ENCODE measurements at regions not wholly inside any gene's neighbourhood (a gene's known extent, or its start where the extent isn't known, plus 50 kb on each side); places are given as distances from the start of the nearest gene placed in this dataset.

DNA sequence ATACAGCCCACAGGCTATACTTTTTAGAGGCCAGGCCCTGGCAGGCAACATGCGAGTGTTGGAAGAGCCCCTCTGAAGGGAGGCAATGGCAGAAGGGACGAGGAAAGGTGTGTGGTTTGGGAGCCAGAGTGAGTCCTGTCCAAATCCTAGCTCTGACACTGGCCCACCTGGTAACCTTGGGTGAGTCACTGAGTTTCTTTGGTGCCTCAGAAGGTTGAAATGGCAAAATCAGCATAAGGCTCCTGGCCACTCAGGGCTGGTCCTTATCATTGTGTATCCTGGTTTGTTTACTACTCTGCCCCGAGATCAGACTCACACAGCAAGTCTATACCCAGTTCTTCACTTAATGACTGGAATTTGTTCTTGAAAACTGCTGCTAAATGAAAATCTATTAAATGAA, 71.4 kb upstream of the TLE3 start:
- no peak overlapping the region for H3K4me3 Mint-ChIP-seq (ENCODE audit: low read depth)
- DNase-seq (ENCODE audit: low spot score, unreplicated experiment) = no peak
- peaks cover 51% of the 10 kb centered on the region for H3K27me3 Mint-ChIP-seq
- no peaks in the 10 kb centered on the region for H3K9me3 Mint-ChIP-seq (ENCODE audit: low read depth)
- H3K36me3 Mint-ChIP-seq (ENCODE audit: insufficient read depth) = no peaks in the 10 kb centered on the region
- TF ChIP-seq, protein P1, sequence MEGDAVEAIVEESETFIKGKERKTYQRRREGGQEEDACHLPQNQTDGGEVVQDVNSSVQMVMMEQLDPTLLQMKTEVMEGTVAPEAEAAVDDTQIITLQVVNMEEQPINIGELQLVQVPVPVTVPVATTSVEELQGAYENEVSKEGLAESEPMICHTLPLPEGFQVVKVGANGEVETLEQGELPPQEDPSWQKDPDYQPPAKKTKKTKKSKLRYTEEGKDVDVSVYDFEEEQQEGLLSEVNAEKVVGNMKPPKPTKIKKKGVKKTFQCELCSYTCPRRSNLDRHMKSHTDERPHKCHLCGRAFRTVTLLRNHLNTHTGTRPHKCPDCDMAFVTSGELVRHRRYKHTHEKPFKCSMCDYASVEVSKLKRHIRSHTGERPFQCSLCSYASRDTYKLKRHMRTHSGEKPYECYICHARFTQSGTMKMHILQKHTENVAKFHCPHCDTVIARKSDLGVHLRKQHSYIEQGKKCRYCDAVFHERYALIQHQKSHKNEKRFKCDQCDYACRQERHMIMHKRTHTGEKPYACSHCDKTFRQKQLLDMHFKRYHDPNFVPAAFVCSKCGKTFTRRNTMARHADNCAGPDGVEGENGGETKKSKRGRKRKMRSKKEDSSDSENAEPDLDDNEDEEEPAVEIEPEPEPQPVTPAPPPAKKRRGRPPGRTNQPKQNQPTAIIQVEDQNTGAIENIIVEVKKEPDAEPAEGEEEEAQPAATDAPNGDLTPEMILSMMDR (IDR thresholded peaks at IDR 0.05; ENCODE audit: unreplicated experiment) = no peak
- H3K4me1 Mint-ChIP-seq (ENCODE audit: low read depth) = peaks cover 40% of the 10 kb centered on the region
- H3K27ac Mint-ChIP-seq = no peak overlapping the region

DNA sequence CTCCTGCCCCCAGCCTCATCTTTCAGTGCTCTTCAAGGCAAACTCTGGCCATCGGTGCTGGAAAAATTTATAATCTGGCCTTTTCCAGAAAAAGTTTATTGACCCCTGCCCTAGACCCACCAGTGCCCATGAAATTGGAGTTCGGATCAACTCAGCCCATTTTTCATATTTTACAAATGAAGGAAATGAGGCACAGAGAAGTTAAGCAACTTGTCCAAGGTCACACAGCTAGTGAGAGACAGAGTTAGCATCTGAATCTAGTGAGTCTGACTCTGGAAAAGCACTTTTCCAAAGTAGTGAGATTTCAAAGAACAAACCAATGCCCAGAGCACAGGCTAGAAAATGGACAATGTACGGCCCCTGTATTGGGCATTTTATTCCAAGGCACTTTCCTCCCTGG, 69.4 kb upstream of the TLE3 start:
- Mint-ChIP-seq H3K9me3 (ENCODE audit: low read depth) (no peaks in the 10 kb centered on the region), H3K4me3 (ENCODE audit: low read depth) (no peak overlapping the region), H3K36me3 (ENCODE audit: insufficient read depth) (no peaks in the 10 kb centered on the region), H3K27me3 (peaks cover 39% of the 10 kb centered on the region), H3K27ac (no peak overlapping the region), H3K4me1 (ENCODE audit: low read depth) (peaks cover 41% of the 10 kb centered on the region)
- no peak for DNase-seq (ENCODE audit: low spot score, unreplicated experiment)
- TF ChIP-seq, protein P1 (IDR thresholded peaks at IDR 0.05; ENCODE audit: unreplicated experiment) = no peak

DNA sequence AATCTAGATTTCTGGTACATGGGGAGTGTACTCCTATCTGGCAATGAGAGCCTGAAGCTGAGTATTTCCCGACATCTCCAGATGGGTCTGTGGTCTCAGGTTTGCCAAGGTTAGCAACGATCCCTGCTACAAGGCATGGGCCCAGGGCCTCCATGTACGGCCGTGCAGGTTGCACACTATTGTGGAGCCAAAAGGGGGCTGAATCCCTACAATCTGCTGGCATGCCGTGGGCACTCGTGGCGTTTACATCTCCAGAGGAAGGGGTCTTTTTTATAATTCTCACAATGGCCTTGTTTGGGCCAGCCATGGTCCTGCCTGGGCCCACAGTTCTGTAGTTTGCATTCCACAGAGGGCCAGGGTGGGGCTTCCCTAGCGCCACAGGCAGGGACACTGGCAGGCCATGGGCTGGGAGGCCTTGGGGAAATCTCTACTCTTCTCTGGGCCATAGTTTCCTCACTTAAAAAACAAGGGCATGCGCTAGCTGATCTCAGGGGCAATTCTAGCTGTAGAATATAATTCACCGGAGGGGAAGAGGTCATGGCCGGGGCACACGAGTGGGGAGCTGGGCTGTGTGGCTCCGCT, 68.9 kb upstream of the TLE3 start:
- H3K27me3 Mint-ChIP-seq = peaks cover 40% of the 10 kb centered on the region
- no peak overlapping the region for H3K4me3 Mint-ChIP-seq (ENCODE audit: low read depth)
- peak overlapping the region; percentile 41 for H3K27ac Mint-ChIP-seq
- DNase-seq (ENCODE audit: low spot score, unreplicated experiment) = no peak
- H3K9me3 Mint-ChIP-seq (ENCODE audit: low read depth) = no peaks in the 10 kb centered on the region
- no peaks in the 10 kb centered on the region for H3K36me3 Mint-ChIP-seq (ENCODE audit: insufficient read depth)
- TF ChIP-seq, protein P1 (IDR thresholded peaks at IDR 0.05; ENCODE audit: unreplicated experiment) = no peak
- H3K4me1 Mint-ChIP-seq (ENCODE audit: low read depth) = peaks cover 40% of the 10 kb centered on the region

DNA sequence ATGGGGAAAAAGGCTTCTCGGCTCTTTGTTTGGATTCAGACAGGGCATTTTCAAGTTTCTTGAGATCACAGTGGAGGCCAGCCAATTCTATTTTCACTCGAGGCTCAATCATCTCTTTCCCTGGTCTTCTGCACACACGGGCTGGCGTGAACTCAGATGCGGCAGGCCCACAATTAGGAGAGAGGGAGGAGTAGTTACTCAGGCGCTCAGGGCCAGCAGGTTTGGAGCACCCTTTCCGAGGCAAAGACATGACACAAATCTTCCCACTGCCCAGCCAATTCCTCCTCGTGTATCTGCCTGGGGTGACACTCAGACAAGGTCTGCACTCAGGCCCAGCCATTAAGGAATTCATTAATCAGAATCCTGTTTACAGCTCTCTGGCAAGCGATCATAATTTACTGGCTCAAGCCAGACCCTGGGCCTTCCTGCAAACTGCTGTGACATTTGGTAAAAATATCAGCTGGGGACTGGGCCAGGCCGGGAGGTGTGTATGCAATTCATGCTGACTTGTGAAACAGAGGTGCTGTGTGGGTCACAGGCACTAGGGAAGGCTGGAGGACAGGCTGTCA, 68.1 kb upstream of the TLE3 start:
- H3K9me3 Mint-ChIP-seq (ENCODE audit: low read depth) = no peaks in the 10 kb centered on the region
- peaks cover 45% of the 10 kb centered on the region for H3K27me3 Mint-ChIP-seq
- no peak for DNase-seq (ENCODE audit: low spot score, unreplicated experiment)
- H3K4me3 Mint-ChIP-seq (ENCODE audit: low read depth) = no peak overlapping the region
- H3K36me3 Mint-ChIP-seq (ENCODE audit: insufficient read depth) = no peaks in the 10 kb centered on the region
- TF ChIP-seq, protein P1 (IDR thresholded peaks at IDR 0.05; ENCODE audit: unreplicated experiment) = no peak
- H3K27ac Mint-ChIP-seq = peak overlapping the region; percentile 95
- H3K4me1 Mint-ChIP-seq (ENCODE audit: low read depth) = peaks cover 36% of the 10 kb centered on the region

DNA sequence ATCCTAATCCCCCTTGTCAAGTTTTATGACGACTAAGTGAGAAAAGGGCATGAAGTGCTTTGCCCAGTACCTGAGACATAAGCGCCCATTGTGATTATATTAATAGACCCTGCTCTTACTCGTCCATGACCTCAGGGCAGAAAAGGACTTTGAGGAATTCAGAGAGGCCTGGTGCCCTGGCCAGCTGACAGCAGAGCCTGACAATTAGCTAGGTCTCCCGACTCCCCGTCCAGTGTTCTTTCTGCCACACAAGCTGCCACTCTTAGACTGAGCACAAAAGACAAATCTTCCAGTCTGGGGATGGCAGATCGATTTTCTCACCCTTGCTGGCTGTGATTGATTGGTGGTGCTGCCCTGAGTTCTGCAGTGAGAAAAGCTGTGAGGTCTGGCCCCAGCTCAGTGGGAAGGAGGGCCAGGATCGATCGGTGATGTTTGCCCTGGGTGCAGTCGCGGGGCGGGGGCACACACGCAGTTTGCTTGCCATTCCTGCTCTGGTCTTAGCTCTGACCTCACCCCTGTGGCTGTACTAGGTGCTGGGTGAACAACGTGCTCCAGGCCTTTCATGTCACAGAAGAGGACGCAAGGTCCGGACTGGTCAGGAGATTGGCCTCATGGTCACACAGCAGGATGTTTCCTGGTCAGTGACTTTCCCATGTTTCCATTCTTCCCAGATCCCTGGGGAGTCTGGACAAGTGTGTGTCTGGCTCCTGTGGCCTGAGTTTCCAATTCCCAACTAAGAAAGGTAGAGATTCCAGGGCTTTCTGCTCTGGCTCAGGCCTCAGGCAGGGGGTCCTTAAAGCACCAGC, 67.4 kb upstream of the TLE3 start:
- peaks cover 35% of the 10 kb centered on the region for H3K4me1 Mint-ChIP-seq (ENCODE audit: low read depth)
- peak; percentile 73 for DNase-seq (ENCODE audit: low spot score, unreplicated experiment)
- H3K4me3 Mint-ChIP-seq (ENCODE audit: low read depth) = peak overlapping the region; percentile 2
- peaks cover 45% of the 10 kb centered on the region for H3K27me3 Mint-ChIP-seq
- no peaks in the 10 kb centered on the region for H3K36me3 Mint-ChIP-seq (ENCODE audit: insufficient read depth)
- peak overlapping the region; percentile 95 for H3K27ac Mint-ChIP-seq
- TF ChIP-seq, protein P1 (IDR thresholded peaks at IDR 0.05; ENCODE audit: unreplicated experiment) = no peak
- no peaks in the 10 kb centered on the region for H3K9me3 Mint-ChIP-seq (ENCODE audit: low read depth)

Measured in progenitor cell of endocrine pancreas (in vitro differentiated cells).